OCI-LY3 (cell line): ENCODE measurements at regions not wholly inside any gene's neighbourhood (a gene's known extent, or its start where the extent isn't known, plus 50 kb on each side); places are given as distances from the start of the nearest gene placed in this dataset.

Source experiments
- EZH2phosphoT487 ChIP-seq: fragments of 200-600 bp; shearing (Covaris generic); IDR thresholded peaks from 2 replicates; pipeline ENCODE4 v1.6.1; 2018; ENCODE audit warnings: antibody characterized with exemption, mixed run types, low read depth
- TF ChIP-seq, protein P1 (sequence below): fragments of 200-600, 300-600 bp; sonication (generic); IDR thresholded peaks from 2 replicates; pipeline ENCODE4 v1.5.1; 2014; ENCODE audit warnings: antibody characterized with exemption, low read length, low read depth

- TF ChIP-seq, protein P1, sequence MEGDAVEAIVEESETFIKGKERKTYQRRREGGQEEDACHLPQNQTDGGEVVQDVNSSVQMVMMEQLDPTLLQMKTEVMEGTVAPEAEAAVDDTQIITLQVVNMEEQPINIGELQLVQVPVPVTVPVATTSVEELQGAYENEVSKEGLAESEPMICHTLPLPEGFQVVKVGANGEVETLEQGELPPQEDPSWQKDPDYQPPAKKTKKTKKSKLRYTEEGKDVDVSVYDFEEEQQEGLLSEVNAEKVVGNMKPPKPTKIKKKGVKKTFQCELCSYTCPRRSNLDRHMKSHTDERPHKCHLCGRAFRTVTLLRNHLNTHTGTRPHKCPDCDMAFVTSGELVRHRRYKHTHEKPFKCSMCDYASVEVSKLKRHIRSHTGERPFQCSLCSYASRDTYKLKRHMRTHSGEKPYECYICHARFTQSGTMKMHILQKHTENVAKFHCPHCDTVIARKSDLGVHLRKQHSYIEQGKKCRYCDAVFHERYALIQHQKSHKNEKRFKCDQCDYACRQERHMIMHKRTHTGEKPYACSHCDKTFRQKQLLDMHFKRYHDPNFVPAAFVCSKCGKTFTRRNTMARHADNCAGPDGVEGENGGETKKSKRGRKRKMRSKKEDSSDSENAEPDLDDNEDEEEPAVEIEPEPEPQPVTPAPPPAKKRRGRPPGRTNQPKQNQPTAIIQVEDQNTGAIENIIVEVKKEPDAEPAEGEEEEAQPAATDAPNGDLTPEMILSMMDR = no peak
- no peak for TF ChIP-seq EZH2phosphoT487
These were observed 761.1 kb upstream of the CDH10 start for GRCh38 chr5:25405850-25406249.
